GM21381 (cell line): ENCODE measurements at regions not wholly inside any gene's neighbourhood (a gene's known extent, or its start where the extent isn't known, plus 50 kb on each side); places are given as distances from the start of the nearest gene placed in this dataset.
"Not testable (repeated sequence)": the region's sequence is repeated elsewhere in the genome, so short reads cannot be mapped to it uniquely, and the experiment has no call there.

ENCODE experiments used
- ATAC-seq: cut with Tn5 transposase; IDR thresholded peaks from one replicate; pipeline ENCODE4 v1.9.1; 2021; ENCODE audit warnings: mild to moderate bottlenecking, moderate library complexity; ENCODE audit not compliant: unreplicated experiment

DNA sequence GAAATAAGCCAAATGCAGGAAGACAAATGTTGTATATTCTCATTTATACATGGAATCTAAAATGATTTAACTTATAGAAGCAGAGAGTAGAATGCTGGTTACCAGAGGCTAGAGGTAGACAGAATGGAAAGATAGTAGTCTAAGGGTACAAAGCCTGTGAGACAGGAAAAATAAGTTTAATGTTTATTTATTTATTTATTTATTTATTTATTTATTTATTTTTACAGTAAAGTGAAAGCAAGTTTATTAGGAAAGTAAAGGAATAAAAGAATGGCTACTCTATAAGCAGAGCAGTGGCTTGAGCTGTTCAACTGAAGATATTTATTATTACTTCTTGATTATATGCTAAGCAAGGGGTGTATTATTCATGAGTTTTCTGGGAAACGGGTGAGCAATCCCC is 203.2 kb downstream of the LAS1L start:
- no peak for ATAC-seq

DNA sequence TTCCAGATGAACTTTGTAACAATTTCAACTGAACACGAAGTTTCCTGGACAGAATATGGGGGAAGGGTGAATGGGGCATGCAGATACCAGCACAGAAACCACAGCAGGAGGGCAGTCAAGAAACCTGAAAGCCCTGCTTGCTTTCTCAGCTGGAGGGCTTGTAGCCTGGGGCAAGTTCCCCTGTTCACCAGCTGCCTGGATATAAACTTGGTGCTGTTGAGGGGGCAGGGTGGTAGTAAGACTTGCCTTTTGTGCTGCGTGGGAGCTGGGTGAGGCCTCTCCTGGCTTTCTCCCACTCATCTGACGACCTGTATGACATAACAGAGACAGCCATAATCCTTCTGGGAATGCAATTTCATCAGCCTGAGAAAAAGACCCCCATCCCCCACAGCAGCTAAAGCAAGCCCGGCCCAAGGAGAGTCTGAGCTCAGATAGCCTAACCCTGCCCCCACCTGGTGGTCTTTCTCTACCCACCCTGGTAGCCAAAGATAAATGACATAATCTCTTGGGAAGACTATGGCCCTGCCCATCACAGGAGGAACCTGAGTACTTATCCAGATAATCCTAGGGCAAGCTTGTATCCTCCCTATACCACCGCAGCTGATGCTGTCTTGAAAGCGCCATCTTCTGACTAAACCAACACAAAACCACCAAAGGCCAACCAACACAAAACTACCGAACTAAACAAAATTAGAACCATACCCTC is 234.3 kb downstream of the LAS1L start:
- no peak for ATAC-seq

DNA sequence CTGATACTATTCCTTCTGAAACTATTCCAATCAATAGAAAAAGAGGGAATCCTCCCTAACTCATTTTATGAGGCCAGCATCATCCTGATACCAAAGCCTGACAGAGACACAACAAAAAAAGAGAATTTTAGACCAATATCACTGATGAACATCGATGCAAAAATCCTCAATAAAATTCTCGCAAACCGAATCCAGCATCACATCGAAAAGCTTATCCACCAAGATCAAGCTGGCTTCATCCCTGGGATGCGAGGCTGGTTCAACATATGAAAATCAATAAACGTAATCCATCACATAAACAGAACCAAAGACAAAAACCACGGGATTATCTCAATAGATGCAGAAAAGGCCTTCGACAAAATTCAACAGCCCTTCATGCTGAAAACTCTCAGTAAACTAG is 251.7 kb downstream of the LAS1L start:
- not testable (repeated sequence) for ATAC-seq

DNA sequence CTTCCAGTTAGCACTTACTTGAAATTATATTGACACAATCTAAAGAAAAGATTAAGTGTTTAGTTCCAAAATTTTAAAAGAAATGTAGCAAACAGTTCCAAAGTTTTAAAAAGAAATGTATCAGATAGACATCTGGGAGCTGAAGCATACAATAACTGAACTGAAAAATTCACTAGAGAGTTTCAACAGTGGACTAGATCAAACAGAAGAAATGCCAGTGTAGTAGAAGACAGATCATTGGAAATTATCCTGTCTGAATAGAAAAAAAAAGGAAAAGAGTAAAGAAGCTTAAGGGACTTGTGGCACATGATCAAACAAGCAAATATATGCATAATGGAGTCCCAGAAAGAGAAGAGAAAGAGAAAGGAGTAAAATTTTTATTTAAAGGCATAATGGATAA is 261.4 kb downstream of the LAS1L start:
- ATAC-seq: no peak

DNA sequence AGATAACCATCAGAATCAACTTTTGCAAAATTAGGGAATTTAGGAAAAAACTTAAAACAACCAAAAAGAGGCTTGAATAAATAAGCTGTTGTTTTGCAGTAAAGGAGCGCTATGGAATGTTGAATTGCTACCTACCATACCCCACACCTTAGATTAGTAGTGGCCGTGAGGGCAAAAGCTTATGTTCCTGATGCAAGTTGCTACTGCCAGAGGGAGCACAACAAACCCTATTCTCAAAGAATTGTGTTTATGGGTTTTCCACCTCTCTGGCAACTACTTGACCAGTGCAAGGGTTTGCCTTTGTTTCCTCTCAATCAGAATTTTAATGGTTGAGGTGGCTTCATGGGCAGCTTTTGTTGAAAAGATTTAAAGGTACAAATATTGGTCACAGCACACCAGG is 268.1 kb downstream of the LAS1L start:
- ATAC-seq: no peak

DNA sequence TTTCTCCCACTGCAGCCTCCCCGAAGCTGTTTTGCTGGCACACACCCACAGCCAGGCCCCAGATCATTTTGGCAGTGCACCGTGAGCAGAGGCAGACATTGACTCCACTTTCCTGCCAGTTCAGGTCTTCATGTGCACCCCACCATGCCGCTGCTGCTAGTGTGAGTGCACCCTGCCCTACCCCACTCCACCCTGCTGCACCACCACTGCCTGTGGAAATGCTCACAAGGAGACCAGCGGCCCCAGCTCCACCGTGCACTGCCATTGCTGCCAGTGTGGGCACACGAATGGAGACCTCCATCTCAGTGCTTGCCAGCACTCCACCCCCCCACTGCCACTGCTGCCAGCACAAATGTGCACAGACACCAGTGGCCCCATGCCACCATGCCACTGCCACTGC is 277.6 kb upstream of the ZC4H2 start:
- ATAC-seq: no peak

DNA sequence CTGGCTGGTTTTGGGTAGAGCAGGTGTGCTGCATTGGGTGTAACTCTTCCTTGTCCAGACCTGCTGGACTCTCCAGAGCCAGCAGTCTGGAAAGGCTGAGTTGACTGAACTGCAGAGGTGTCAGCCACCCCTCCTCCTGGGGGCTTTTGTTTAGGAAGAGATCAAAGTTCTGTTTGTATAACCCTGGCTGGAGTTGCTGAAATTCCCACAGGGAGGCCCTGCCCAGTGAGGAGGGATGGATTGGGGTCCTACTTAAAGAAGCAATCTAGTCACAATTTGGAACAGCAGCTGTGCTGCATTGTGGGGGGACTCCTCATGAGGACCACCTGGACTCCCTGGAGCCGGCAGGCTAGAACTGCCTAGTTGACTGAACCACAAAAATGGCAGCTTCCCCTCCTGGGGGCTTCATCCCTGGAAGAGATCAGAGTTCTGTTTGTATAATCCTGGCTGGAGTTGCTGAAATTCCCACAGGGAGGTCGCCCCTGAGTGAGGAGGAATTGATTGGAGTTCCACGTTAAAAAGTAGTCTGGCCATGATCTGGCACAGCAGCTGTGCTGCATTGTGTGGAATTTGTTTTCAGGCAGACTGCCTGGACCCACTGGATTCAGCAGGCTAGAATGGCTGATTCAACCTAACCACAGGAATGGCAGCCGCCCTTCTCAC is 264.9 kb upstream of the ZC4H2 start:
- no peak for ATAC-seq

DNA sequence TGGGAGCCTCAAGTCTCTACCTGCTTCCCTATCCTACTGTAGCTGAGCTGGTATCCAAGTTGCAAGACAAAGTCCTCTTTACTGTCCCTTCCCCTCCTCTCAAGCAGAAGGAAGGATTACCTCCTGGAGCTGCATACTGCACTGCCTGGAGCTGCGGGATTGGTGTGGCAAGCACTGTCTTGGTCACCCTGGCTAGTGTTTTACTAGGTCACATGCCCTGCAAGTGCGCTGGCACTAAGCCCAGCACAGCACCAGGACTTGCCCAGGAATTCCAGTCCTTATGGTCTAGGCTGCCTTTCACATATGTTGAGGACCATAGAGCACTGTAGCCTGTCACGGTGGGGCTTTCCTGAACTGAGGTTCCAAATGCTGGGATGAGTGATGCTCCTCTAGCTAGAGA is 227.3 kb upstream of the ZC4H2 start:
- no peak for ATAC-seq

DNA sequence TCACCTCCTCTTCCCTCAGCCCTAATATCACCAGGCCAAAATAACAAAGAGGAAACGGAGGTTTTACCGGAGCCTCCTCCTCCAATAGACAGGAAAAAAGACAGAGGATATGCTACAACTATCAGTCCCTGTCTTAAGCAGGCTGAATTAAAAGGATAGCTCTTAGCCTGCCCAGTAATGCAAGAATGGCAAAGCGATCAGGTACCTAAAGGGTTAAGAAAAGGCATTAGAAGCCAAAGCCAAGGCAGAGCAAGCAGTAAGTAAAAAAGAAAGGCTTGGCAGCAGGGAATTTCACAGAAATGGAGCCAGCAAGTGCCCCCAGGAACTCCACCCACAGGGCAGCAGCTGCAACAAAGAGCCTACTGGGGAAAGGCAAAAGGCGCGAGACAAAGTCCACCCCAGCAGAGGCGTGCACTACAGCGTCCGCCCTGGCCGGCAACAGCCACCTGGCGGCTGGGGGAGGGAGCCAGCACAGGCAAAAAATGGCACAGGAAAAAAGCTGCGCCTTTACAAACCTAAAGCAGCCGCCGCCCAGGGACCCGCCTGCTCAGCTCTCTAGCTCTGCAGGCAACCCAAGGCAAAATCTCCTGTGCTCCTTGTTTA is 220.6 kb upstream of the ZC4H2 start:
- ATAC-seq: no peak

DNA sequence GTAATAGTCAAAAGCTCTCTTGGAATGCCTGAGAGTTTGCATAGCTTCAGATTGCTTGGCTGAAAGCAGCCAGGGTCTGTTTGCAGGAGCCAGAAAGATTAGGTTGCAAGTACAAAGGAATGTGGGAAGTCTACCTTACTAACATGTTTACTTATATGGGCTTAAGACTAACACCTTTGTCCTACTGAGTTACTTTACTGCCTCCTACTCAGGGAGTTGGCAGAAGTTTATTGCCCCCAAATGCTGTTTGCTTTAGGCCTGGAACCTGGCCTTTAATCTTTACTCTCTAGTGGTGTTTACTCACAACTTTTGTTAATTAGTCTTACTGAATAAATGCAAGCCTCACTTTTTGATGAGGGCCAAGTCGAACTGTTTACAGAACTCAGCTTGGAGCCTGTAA is 219.4 kb upstream of the ZC4H2 start:
- no peak for ATAC-seq

DNA sequence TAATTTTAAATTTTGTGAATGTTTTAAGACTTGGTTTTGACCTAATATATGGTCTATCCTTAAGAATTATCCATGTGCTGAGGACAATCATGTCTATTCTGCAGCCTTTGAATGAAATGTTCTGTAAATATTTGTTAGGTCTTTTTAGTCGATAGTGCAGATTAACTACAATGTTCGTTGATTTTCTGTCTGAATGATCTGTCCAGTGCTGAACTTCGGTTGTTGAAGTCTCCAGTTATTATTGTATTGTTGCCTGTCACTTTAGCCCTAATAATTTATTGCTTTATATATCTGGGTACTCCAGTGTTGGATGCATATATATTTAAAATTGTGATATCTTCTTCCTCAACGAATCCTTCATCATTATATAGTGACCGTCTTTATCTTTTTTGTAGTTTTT is 218.3 kb upstream of the ZC4H2 start:
- no peak for ATAC-seq

DNA sequence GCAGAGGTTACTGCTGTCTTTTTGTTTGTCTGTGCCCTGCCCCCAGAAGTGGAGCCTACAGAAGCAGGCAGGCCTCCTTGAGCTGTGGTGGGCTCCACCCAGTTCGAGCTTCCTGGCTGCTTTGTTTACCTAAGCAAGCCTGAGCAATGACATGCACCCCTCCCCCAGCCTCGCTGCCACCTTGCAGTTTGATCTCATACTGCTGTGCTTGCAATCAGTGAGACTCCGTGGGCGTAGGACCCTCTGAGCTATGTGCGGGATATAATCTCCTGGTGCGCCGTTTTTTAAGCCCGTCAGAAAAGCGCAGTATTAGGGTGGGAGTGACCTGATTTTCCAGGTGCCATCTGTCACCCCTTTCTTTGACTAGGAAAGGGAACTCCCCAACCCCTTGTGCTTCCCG is 187.1 kb upstream of the ZC4H2 start:
- not testable (repeated sequence) for ATAC-seq

DNA sequence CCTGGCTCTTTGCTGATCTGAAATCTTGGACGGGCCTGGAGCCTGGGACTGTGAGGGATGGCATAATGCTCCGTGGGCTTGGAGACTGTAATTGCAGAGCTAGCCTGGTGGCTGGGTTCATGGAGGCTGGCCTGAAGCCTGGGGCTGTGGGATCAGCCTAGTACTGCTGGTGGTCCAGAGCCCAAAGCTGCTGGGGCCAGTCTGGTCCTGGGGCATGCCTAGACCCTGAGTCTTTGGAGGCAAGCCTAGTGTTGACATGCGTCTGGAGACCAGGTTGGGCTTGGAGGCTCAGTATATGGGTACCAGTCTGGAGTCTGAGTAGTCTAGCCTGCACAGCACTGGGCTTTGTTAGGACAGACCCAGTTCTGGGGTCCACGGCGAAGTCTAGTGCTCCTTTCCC is 172.0 kb upstream of the ZC4H2 start:
- ATAC-seq: no peak

DNA sequence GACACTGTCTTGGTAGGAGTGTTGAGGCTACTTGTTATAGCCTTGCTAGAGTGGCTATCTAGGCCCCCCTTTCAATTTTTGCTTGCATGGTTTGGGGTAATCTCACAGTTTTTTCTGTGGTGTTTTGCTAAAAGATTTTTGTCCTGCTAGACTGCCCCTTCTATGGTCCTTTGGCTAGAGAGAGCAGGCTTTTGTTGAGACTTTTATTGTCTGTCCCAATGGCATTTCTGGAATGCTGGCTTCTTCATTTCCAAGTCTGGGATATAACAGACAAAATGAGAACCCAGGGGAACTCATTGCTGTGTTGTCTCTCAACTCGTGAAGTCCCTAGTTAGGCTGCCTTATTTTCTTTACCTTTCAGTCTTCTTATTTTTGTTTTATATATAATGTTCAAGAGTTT is 160.2 kb upstream of the ZC4H2 start:
- ATAC-seq: no peak

DNA sequence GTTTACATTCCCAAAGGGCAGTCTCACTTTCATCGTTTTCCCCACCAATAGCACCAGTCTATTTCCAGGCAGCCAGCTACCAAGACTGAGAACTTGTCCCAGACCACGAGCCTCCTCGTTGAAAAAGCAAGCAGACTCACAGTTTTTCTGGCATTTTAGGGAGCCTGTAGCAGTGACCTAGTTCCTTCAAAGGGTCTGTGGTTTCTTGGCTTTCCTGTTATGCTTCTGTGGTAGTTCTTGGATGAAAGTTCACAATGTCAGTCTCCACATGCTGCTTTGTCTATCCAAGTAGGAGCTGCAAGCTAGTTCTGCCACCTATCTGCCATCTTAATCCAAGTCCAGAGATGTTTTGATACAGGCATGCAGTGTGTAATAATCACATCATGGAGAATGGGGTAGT is 151.6 kb upstream of the ZC4H2 start:
- no peak for ATAC-seq

DNA sequence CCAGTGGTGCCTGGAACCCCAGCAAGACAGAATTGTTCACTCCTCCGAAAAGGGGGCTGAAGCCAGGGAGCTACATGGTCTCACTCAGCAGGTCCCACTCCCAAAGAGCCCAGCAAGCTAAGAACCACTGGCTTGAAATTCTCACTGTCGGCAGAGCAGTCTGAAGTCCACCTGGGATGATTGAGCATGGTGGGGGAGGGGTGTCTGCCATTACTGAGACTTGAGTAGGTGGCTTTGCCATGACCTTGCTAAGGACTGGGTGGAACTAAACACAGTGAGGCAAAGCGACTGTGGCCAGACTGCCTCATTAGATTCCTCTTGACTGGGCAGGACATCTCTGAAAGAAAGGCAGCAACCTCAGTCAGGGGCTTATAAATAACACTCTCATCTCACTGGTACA is 122.6 kb upstream of the ZC4H2 start:
- ATAC-seq: no peak

DNA sequence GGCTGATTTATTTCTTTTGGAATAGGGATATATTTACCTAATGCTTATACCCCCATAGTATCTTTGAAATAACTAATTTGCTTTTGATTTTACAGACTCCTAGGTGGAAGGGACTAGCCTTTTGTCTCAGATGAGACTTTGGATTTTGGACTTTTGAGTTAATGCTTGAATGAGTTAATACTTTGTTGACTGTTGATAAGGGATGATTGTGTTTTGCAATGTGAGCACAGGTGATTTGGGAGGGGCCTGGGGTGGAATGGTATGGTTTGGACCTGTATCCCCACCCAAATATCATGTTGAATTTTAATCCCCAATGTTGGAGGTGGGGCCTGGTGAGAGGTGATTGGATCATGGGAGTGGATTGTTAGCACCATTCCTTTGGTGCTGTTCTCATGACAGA is 117.4 kb upstream of the ZC4H2 start:
- no peak for ATAC-seq

DNA sequence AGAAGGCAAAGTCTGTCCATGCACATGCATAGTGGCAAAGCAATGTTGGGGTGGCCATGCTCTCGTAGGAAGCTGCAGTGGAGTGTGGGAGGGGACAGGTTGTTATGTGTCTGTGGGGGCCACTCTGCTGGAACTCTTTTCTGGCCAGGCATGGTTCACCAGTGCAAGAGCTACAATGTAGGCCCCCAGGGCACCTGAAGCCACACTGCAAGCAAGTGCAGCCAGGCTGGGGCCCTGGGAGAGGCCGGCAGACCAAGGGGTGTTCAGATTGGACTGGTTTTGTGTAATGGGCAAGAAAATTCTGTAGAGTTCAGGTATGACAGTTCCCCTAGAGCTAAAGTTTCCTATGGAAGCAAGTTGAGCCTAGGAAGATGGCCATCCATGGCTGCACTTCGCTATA is 97.0 kb upstream of the ZC4H2 start:
- no peak for ATAC-seq

DNA sequence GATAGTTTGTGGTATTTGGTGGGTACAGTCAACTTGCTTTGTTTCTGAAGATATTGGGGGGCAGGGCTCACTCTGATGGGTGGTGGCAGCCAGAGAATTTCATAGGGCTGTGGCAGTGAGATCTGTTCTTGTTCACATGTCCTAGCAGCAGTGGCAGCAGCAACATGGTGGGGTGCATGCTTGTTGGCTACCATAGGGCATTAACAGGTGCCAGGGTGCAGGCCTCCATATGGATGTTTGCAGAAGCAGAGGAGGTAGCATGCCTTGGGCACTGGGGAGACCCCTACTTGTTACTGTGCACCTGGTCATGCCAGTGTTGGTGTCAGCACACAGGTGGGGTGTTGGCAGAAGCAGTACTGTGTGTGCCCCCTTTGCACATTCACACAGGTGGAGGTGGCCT is 96.3 kb upstream of the ZC4H2 start:
- ATAC-seq: no peak

DNA sequence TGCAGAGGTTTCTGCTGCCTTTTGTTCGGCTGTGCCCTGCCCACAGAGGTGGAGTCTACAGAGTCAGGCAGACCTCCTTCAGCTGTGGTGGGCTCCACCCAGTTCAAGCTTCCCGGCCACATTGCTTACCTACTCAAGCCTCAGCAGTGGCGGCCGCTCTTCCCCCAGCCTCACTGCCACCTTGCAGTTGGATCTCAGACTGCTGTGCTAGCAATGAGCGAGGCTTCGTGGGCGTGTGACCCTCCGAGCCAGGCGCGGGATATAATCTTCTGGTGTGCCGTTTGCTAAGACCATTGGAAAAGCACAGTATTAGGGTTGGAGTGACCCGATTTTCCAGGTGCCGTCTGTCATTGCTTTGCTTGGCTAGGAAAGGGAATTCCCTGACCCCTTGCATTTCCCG is 82.4 kb upstream of the ZC4H2 start:
- ATAC-seq: not testable (repeated sequence)

DNA sequence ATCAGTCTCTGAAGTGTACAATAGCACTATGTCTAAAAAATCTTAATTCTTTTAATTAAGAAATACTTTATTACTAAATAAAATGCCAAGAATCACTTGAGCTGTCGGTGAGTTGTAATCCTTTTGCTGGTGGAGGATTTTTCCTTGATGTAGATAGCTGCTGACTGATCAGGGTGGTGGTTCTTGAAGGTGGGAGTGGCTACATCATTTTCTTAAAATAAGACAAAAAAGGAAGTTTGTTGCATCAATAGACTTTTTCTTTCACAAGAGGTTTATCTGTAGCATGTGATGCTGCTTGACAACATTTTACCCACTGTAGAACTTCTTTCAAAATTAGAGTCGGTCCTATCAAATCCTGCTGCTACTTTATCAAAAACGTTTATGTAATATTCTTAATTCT is 68.8 kb upstream of the ZC4H2 start:
- ATAC-seq: no peak

DNA sequence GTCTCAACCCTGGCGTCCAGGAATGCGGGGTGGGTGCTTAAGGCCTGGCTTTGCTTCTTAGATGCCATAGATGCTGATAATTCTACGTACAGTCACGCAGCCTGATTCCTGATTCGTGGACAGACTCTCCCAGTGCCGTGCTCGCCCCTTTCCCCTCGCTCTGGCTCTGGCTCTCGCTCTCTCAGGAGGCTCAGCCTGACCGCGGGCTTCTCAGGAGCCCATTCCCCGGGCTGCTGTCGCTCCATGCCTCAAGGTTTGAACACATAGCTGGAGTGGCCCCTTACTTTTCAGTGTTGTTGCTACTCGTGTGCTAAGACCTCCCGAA is 59.2 kb upstream of the ZC4H2 start:
- ATAC-seq: no peak
